ENCODE measurements at regions not wholly inside any gene's neighbourhood (a gene's known extent, or its start where the extent isn't known, plus 50 kb on each side); places are given as distances from the start of the nearest gene placed in this dataset.
"Not testable (repeated sequence)": the region's sequence is repeated elsewhere in the genome, so short reads cannot be mapped to it uniquely, and the experiment has no call there.

DNA sequence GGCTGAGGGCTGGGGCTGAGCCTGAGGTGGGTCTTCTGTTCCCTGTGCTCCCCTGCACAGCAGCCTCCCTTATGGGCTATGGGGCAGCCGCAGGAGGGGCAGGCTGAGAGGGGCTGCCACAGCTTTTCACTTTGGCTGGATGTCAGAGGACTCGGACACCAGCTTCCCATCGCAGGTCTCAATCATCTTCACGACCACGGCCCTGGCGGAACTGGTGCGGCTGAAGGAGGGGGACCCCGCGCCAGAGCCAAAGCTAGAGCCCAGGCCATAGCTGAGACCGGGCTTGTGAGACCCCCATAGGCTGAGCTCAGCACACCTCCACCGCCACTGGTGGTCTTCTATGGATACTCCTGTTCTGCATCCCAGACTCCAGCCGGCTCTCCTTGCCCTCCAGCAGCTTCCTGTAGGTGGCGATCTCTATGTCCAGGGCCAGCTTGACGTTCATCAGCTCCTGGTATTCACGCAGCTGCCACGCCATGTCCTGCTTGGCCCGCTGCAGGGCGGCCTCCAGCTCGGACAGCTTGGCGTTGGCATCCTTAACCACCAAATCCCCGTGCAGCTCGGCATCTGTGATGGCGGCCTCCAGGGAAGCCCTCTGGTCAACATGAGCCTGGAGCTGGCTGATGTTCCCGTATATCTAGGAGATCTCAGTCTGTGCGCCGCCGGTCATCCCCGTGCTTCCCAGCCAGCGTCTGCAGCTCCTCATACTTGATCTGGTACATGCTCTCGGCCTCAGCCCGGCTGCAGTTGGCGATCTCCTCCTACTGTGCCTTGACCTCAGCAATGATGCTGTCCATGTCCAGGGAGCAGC is 181.7 kb upstream of the SYNPR start:
- DNase-seq, result no peak

DNA sequence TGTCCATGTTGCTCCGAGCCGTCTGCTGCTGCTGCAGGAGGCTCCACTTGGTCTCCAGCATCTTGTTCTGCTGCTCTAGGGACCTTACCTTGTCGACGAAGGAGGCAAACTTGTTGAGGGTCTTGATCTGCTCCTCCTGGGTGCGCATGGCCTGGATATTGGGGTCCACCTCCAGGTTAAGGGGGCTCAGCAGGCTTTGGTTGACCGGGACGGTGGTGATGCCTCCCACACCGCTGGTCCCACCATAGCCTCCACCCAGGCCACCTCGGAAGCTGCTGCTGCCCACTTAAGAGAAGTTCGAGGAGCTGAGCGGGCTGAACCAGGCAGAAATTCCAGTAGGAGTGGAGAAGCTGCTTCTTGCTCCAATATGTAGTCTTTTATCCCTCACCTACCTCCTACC is 180.7 kb upstream of the SYNPR start:
- DNase-seq, result no peak

DNA sequence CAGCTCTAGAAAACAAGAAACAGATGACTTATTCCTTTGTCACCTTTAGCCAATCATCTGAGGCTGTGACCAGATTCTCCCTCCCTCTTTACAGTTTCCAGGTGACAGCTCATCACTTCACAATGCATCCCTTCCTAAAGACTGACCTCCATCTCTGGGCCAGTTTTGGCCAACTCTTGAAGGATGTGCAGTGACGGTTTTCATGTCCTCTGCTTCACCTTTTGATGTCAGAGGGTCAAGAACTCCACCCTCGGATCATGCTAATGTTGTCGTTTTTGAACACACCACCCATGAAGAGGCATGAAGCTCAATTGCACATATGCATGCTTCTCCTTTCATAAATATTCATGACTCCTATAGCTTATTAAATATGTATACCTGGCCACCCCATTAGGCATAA is 161.2 kb upstream of the SYNPR start:
- no peak for DNase-seq

DNA sequence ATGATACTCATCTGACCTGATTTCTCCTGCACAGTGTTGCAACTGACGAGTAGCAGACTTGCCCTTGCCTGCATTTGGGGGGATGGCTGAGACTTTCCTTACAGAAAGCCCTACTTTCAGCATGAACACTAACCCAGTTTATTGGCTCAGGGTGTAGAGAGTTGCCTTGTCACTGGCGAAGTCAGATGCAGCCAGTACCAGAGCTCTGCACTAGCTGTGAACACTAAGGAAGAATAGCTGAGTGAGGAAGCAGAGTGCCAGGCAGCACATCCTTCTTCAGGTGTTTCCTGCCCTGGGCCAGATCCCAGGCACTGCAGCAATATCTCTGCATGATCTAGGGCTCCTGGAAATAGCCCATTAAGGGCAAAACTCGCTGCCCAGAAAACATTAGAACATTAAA is 154.0 kb upstream of the SYNPR start:
- no peak for DNase-seq

DNA sequence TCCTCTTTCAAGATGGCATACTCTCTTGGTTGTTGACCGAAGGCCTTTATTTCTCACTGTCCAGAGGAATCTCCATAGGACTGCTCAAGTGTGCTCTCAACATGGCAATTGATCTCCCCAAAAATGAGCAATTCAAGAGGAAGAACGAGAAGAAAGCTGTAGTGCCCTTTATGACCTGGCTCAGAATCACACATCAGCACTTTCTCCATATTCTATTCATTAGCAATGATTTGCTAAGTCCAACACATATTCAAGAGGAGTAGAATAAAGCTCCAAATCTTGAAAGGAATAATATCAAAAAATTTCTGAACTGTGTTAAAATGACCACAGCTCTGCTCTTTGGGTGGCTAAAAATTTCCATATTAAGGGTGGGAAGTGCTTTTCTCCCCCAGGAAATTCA is 151.6 kb upstream of the SYNPR start:
- DNase-seq, result no peak

DNA sequence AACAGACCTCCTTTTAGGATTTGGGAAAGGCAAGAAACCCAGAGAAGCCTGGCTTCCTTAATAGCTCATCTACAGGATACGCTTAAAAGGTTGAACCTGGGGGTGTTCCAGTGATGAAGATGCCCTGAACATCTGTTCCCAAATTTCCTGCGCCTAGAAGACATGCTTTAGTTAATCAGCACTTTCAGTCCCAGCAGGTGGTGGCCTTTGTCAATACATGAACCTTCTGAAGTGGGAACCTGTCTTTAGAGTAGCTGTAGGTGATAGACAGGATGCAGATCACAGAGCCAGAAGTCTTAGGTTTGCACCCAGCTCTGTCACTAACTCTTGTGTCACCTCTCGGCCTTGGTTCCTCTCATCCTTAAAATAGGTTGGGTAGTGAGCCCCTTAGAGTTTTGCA is 149.7 kb upstream of the SYNPR start:
- no peak for DNase-seq

DNA sequence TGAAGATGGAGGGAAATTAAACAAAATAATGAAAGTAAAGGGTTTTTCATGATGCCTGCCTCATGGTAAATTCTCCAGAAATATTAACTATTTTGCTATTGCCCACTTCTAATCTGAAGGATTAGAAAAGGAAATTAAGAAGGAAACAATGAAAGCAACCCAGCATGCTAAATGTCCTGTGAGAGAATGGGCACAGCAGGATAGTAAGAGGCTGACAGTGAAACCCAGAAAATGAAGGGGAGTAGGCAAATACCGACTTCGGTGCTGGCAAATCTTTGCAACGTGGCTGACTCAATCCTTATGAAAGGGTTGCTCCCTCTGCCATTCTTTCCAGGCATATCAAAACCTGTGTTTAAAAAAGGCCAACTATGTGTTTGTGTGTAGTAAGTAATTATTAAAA is 147.5 kb upstream of the SYNPR start:
- no peak for DNase-seq

DNA sequence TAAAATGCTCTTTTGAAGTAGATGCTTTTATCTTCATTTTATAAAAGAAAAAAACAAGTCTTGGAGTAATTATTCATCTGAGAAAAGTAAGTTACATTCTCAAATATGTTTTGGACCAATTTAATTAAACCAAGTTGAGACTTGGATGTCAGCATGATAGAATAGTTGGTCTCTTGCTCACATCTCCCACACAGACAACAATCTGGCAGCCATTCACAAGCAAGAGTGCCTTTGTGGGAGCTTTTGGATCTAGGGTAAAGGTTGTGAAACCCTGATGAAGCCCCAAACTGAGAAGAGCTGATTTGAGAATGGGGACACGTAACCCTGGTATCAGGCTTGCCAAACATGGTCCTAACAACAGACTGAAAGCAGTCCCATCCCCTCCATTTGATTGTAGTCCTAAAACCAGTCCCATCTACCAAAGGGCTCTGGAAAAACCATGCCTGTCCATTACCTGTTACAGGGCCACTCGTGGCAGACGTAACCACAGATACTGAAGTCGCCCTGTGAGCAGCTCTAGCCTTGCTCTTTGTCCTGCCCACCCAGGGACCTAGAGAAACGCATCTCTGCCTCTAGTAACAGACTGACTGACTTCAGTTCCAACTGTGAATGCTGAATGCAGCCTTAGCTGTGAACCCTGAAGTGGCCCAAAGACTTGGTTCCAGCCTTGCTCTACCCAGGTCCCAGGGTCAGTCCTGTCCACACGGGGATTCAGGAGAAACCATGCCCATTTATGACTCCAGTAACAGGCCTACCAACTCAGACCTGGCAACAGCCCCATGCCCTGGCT is 145.5 kb upstream of the SYNPR start:
- DNase-seq, result no peak

DNA sequence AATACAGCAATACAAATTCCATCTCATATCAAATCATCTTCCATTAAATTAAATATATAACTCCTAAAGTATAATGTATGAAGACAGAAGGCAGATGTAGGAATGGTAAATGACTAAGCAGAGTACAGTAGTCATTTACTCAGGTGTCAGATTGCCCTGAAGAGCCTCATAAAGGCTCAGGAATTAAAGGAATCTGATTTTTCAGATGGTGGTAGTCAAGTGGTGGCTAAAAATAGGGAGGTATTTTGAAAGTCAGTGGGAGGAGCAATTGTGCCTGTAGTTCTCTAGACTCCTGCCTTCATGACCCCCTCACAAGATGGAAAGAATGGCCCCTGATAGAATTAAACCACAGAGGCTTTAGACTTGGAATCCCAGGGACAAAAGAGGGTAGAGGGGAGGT is 142.7 kb upstream of the SYNPR start:
- DNase-seq, result no peak

DNA sequence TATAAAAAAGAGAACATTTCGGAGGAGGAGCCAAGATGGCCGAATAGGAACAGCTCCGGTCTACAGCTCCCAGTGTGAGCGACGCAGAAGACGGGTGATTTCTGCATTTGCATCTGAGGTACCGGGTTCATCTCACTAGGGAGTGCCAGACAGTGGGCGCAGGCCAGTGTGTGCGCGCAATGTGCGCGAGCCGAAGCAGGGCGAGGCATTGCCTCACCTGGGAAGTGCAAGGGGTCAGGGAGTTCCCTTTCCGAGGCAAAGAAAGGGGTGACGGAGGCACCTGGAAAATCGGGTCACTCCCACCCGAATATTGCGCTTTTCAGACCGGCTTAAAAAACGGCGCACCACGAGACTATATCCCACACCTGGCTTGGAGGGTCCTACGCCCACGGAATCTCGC is 141.9 kb upstream of the SYNPR start:
- DNase-seq, result not testable (repeated sequence)

DNA sequence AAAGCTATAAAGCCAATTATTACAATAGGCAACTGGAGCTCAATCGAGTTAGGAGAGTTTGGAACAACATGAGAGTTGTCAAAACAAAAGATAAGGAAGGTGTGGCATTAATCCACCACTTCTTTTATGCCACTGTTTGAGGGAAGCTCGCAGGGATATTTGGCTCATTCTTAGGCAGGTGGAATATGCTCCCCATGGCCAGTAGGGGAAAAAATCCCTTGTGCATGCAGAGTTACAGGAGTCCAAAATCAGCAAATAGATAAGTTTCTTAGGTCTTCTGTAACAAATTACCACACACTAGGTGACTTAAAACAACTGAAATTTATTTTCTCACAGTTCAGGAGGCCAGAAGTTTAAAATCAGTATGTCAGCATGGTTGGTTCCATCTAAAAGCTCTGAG is 135.4 kb upstream of the SYNPR start:
- no peak for DNase-seq

DNA sequence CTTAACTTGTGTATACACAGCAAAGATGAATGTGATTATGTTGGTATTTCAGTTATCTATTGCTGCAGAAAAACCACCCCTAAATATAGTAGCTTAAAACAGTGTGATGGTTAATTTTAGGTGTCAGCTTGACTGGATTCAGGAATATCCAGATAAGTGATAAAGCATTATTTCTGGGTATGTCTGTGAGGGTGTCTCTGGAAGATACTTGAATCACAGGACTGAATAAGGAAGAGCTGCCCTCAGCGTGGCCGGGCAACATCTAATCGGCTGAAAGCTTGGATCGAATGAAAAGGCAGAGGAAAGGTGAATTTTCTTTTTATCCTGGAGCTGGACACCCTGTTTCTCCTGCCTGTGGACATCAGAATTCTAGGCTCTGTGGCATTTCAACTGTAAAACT is 132.0 kb upstream of the SYNPR start:
- no peak for DNase-seq

DNA sequence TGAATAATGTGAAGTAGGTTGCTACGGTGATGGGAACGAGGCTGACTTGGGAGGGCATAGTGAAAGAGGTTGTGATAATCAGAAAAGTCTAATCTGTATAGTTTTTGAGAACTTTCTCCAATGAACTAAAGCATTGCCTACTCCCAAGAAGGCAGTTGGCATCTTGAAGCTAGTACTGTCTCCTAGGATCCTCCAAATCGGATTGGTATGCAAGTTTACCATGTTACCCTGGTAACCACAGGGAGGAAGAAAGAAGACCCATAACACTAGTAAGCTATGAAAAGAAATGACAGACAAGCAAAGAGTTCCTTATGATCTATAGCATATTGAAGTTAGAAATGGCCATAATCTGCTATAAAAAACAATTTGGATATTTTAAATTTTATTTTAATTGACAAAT is 127.2 kb upstream of the SYNPR start:
- DNase-seq, result no peak

DNA sequence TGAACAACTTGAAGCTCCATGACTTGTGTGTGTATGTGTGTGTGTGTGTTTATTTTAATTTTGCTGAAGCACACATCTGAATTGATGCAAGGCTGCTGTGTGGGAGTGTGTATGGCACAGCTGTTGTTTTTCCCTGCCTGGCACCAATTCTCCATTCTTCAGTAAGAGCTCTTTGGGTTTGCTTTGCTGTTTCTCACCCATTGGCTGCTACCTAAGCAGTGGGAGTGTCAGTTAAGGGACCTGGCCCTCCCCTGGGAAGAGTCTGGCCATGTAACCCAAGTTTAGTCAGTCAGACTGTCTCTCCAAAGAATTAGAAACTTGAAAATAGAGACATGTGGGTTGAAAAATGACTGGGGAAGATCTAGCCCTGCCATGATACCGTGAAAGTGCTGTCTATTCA is 126.2 kb upstream of the SYNPR start:
- DNase-seq, result no peak

DNA sequence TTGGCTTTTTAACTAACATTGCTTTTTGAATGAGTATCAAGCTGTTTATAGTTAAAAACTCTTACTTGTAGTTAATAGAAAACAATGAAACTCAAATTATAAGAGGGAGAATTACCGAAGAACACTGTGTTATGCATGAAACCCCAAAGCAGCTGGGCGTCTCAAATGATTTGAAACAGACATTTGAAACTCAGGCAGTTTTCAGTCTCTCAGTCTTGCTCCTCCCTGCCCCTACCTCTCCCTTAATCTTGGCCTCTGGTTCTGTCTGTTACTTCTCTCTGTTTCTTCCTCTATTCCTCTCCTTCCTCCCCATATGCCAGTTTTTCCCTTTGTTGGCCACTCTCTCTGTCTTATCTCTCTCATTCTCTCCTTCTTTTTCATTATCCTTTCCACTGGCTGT is 118.3 kb upstream of the SYNPR start:
- DNase-seq, result no peak

DNA sequence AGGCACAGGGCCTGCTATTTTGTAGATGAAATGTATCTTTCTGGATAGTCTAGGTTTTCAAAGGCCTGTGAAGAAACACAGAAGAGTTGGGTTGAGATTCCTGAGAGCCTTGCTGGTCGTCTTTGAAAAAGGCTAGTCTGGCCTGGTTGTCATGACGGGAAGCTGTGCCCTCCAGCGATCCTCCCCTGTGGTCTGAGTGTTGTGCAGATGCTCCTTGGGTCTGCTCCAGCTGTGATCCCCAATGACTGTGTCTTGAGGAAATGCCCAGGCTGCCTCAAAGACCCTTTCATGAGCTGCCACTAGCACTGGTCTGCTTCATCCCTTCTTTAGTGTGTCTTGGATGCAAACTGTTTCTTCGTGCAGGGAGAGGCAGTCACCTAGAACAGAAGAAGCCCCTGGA is 111.0 kb upstream of the SYNPR start:
- DNase-seq, result no peak

DNA sequence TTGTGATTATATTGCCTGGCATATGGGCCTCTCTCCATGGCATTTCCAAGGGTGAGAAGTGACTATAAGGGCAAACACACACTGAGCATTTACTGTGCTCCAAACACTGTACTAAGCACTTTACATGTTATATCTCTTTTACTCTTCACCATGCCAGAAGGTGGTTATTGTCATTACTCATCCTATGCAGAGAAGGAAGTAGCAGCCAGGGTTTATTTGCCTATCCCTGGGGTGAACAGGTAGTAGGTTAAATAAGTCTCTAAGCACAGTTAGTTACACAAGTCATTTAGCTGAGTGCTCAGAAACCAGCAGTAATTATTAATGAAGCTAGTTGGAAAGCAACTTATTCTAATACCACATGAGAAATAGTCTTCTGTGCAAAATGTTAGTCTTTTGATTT is 109.9 kb upstream of the SYNPR start:
- DNase-seq, result no peak

DNA sequence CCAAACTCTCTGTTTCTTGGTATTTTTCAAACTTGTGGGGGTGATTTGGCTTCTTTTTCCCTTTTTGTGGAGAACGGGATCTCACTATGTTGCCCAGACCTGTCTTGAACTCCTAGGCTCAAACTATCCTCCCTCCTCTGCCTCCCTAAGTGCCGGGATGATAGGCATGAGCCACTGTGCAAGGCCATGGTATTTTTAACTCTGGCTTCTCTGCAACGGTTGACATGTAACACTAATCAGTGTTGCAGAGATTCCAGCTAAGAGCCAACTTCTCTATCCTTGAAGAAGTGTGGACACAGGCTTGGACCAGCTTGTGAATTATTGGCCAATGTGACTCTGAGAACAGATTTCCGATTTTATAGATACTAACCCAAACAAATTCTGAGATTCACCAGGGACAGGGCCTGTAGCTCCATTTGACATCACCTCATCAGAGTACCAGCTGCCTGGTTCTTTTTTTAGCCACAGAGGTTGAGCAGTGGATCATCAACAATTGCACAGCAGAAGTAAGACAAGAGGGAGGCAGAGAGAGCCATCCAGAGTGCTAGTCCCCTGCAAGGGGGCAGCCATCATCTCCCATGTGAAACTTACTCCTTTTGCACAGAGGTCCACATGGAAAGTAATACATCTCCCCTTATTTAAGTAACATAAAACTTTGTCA is 98.1 kb upstream of the SYNPR start:
- no peak for DNase-seq

DNA sequence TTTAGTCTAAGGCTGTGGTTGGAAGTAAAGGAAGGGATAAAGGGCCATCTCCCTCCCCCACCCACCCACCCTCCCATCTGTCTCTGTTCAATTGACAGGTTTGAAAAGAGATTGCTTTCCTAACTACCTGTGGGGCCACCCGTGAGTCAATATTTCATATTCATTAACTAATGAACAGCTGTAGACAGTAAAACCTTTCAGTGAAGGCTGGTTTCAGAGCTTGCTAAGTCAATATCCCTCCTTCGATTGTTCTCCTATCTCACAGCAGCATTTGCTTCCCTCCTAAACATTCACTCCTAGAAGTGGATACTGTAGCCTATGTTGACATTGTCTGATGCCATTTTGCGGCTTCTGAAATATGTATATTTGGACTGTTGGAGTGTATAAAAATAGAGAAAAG is 85.9 kb upstream of the SYNPR start:
- no peak for DNase-seq

DNA sequence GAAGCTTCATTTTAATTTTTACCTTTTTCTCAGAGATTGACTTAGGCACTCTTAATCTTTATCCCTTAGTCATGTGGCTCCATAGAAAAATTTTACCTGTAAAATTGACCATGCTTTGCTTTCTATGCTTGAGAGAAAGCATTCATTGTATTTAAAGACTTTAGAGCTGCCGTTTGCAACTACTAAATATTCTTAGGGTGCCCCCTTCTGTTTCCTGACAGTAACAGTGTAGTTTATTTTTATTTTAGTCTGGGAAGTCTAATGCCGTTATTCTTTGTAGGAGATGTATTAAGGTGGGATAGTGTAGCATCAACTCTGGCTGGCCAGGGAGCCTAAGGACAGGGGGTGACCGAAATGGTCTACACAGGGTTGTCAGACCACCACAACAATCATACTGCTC is 84.5 kb upstream of the SYNPR start:
- peak; percentile 19 for DNase-seq

DNA sequence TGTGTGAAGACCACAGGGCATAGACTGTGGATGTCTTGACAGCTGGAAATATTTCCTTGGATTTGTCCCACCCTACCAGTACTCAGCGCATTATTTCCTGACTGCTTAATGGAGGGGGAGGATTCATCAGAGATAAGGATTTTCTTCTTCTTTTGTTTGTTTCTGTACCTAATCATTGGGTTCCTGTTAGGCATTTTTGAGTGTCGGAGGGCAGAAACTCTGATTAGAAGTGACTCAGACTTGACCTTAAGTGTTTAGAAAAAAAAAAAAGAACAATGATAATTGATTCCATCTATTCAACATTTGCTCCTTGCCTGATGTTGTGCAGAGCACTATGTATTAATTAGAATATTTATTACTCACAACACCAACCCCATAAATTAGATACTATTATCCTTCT is 78.5 kb upstream of the SYNPR start:
- DNase-seq, result no peak

DNA sequence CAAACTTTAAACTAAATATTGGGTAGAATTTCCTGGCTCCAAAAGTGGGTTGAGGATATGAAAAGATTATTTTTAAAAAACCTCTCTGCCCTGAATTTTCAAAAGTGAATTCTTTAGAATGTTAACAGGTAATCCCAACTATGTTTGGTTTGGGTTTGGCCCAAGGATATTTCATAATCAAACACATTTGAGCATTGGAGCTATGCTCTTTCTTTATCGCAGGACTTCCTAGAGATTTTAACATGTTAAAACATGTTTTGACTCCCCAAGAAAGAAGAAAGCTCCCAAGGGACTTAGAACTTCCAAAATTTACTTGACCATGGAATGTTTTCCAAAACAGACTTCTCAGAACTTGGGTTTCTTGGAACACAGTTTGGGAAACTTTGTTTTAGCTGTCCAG is 75.6 kb upstream of the SYNPR start:
- DNase-seq, result no peak

DNA sequence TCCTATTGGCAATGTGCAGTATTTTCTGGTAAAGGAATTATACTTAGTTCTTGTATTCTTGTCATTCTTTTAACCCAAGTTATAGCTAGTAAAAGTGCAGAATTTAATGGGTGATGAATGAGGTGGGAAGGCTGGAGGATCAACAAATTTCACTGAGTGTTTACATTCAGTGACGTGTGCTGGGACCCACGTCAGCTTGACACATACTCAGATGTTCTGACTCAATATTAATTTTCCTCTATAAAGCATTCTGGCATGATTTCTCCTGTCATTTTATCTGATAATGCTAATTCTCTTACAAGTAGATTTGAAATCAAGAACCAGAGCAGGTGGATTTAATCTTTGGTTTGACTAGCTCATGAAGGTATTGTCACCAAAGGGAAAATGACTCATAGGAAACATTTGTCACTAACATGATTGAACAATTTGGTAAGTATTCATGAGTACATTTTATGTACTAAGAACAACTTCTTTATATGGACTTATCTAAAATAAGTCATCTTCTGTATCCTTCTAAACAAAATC is 71.0 kb upstream of the SYNPR start:
- no peak for DNase-seq
